Inflammatory macrophage (primary cell): ENCODE measurements at regions not wholly inside any gene's neighbourhood (a gene's known extent, or its start where the extent isn't known, plus 50 kb on each side); places are given as distances from the start of the nearest gene placed in this dataset.
"Not testable (repeated sequence)": the region's sequence is repeated elsewhere in the genome, so short reads cannot be mapped to it uniquely, and the experiment has no call there.

Experiments used
- DNase-seq, 2 donors: peaks; one replicate each; pipeline ENCODE4 v3.0.0-alpha.2; 2020 to 2022

- no peak for DNase-seq
Measured at GRCh38 chr13:21917086-21918015, 246.5 kb downstream of the FGF9 start.

- not testable (repeated sequence) for DNase-seq
Measured at GRCh38 chr13:21920802-21921201, 249.9 kb downstream of the FGF9 start.

GRCh38 chr13:21924958-21925357, 254.1 kb downstream of the FGF9 start:
- DNase-seq: no peak

- no peak for DNase-seq
Measured at GRCh38 chr13:21925720-21926119, 254.8 kb downstream of the FGF9 start.

GRCh38 chr13:21929400-21929799, 258.5 kb downstream of the FGF9 start:
- DNase-seq: no peak

- DNase-seq: no peak
Measured at GRCh38 chr13:21930536-21930935, 259.7 kb downstream of the FGF9 start.

GRCh38 chr13:21932578-21932977, 261.7 kb downstream of the FGF9 start:
- DNase-seq: no peak

GRCh38 chr13:21932996-21933395, 262.1 kb downstream of the FGF9 start:
- no peak for DNase-seq

GRCh38 chr13:21934284-21934683, 263.4 kb downstream of the FGF9 start:
- no peak for DNase-seq

- DNase-seq: no peak
Measured at GRCh38 chr13:21936674-21937073, 265.8 kb downstream of the FGF9 start.

- DNase-seq: no peak
Measured at GRCh38 chr13:21938168-21938567, 267.3 kb downstream of the FGF9 start.

- no peak for DNase-seq
Measured at GRCh38 chr13:21938636-21939035, 267.8 kb downstream of the FGF9 start.

- DNase-seq: no peak
Measured at GRCh38 chr13:21942061-21942460, 271.2 kb downstream of the FGF9 start.

GRCh38 chr13:21944610-21945009, 273.7 kb downstream of the FGF9 start:
- no peak for DNase-seq

GRCh38 chr13:21945195-21945594, 274.3 kb downstream of the FGF9 start:
- no peak for DNase-seq

GRCh38 chr13:21946964-21947363, 276.1 kb downstream of the FGF9 start:
- DNase-seq: no peak

GRCh38 chr13:21948769-21949474, 278.0 kb downstream of the FGF9 start:
- DNase-seq: no peak

GRCh38 chr13:21949818-21950429, 279.1 kb downstream of the FGF9 start:
- no peak for DNase-seq

- no peak for DNase-seq
Measured at GRCh38 chr13:21956666-21957065, 285.8 kb downstream of the FGF9 start.

GRCh38 chr13:21957833-21958232, 287.0 kb downstream of the FGF9 start:
- no peak for DNase-seq

GRCh38 chr13:21960108-21960507, 289.2 kb downstream of the FGF9 start:
- no peak for DNase-seq

- DNase-seq: no peak
Measured at GRCh38 chr13:21964686-21965085, 293.8 kb downstream of the FGF9 start.

- DNase-seq: no peak
Measured at GRCh38 chr13:21965095-21965494, 294.2 kb downstream of the FGF9 start.

- no peak for DNase-seq
Measured at GRCh38 chr13:21966014-21966413, 295.1 kb downstream of the FGF9 start.
